Muscle layer of duodenum (tissue), 2 donors: ENCODE measurements at regions not wholly inside any gene's neighbourhood (a gene's known extent, or its start where the extent isn't known, plus 50 kb on each side); places are given as distances from the start of the nearest gene placed in this dataset.

Experiments used
- H3K27ac ChIP-seq: one replicate; pipeline ENCODE4 v1.7.0; 2013; ENCODE audit warnings: mild to moderate bottlenecking, low read length
- H3K27me3 ChIP-seq: one replicate; pipeline ENCODE4 v1.7.0; 2013; ENCODE audit warnings: low read depth, mild to moderate bottlenecking, control low read depth, low read length
- H3K36me3 ChIP-seq, 2 donors: one replicate each; pipeline ENCODE4 v1.7.0; 2013; ENCODE audit warnings: low read length in 2 of 2, control low read depth in 1 of 2, mild to moderate bottlenecking in 1 of 2; ENCODE audit not compliant: insufficient read depth in 2 of 2, control insufficient read depth in 1 of 2
- H3K4me1 ChIP-seq, 2 donors: one replicate each; pipeline ENCODE4 v1.7.0; 2013; ENCODE audit warnings: low read length in 2 of 2, mild to moderate bottlenecking in 2 of 2, control low read depth in 1 of 2, moderate library complexity in 1 of 2; ENCODE audit not compliant: insufficient read depth in 2 of 2, control insufficient read depth in 1 of 2
- H3K4me3 ChIP-seq, 2 donors: one replicate each; pipeline ENCODE4 v1.7.0; 2013; ENCODE audit warnings: low read length in 2 of 2, low read depth in 1 of 2, mild to moderate bottlenecking in 1 of 2
- H3K9me3 ChIP-seq, 2 donors: one replicate each; pipeline ENCODE4 v1.7.0; 2013; ENCODE audit warnings: low read length in 2 of 2, control low read depth in 1 of 2, mild to moderate bottlenecking in 1 of 2; ENCODE audit not compliant: control insufficient read depth in 1 of 2
- donor health status: healthy.

- Histone ChIP-seq H3K27ac (no peak overlapping the region), H3K9me3 (peaks cover 0 to 4% of the 10 kb centered on the region in 2 donors), H3K4me3 (no peak overlapping the region), H3K4me1 (no peaks in the 10 kb centered on the region), H3K27me3 (no peaks in the 10 kb centered on the region), H3K36me3 (no peaks in the 10 kb centered on the region)
Observed at GRCh38 chr18:57991552-57991951, 52.5 kb upstream of the NEDD4L start.

GRCh38 chr18:57989536-57989935, 54.5 kb upstream of the NEDD4L start:
- Histone ChIP-seq H3K9me3 (peaks cover 0 to 4% of the 10 kb centered on the region in 2 donors), H3K36me3 (no peaks in the 10 kb centered on the region), H3K27ac (no peak overlapping the region), H3K27me3 (no peaks in the 10 kb centered on the region), H3K4me1 (no peaks in the 10 kb centered on the region), H3K4me3 (no peak overlapping the region)

GRCh38 chr18:57984490-57985115, 59.4 kb upstream of the NEDD4L start:
- Histone ChIP-seq H3K36me3 (no peaks in the 10 kb centered on the region), H3K27ac (no peak overlapping the region), H3K9me3 (peaks cover 0 to 4% of the 10 kb centered on the region in 2 donors)

GRCh38 chr18:57983965-57984364, 60.1 kb upstream of the NEDD4L start:
- Histone ChIP-seq H3K36me3 (no peaks in the 10 kb centered on the region), H3K27ac (no peak overlapping the region), H3K9me3 (peaks cover 0 to 4% of the 10 kb centered on the region in 2 donors), H3K4me1 (no peaks in the 10 kb centered on the region), H3K4me3 (no peak overlapping the region), H3K27me3 (no peaks in the 10 kb centered on the region)

More at GRCh38 chr18:57984490-57985115, 59.4 kb upstream of the NEDD4L start:
- no peak overlapping the region for H3K4me3 ChIP-seq
- H3K27me3 ChIP-seq, result no peaks in the 10 kb centered on the region
- H3K4me1 ChIP-seq, result no peaks in the 10 kb centered on the region

GRCh38 chr18:57983472-57983871, 60.6 kb upstream of the NEDD4L start:
- Histone ChIP-seq H3K27me3 (no peaks in the 10 kb centered on the region), H3K4me1 (no peaks in the 10 kb centered on the region), H3K27ac (no peak overlapping the region), H3K36me3 (no peaks in the 10 kb centered on the region), H3K4me3 (no peak overlapping the region), H3K9me3 (peaks cover 0 to 4% of the 10 kb centered on the region in 2 donors)

GRCh38 chr18:57982372-57983021, 61.5 kb upstream of the NEDD4L start:
- Histone ChIP-seq H3K4me1 (no peaks in the 10 kb centered on the region), H3K4me3 (no peak overlapping the region), H3K9me3 (no peaks in the 10 kb centered on the region), H3K27ac (no peak overlapping the region), H3K36me3 (no peaks in the 10 kb centered on the region), H3K27me3 (no peaks in the 10 kb centered on the region)

- Histone ChIP-seq H3K36me3 (no peaks in the 10 kb centered on the region), H3K27me3 (no peaks in the 10 kb centered on the region), H3K27ac (no peak overlapping the region), H3K4me1 (no peaks in the 10 kb centered on the region), H3K4me3 (no peak overlapping the region), H3K9me3 (no peaks in the 10 kb centered on the region)
Observed at GRCh38 chr18:57981308-57982028, 62.6 kb upstream of the NEDD4L start.

- no peaks in the 10 kb centered on the region for H3K27me3 ChIP-seq
- H3K27ac ChIP-seq, result no peak overlapping the region
- no peaks in the 10 kb centered on the region for H3K36me3 ChIP-seq
- H3K9me3 ChIP-seq, result no peaks in the 10 kb centered on the region
- H3K4me3 ChIP-seq, result no peak overlapping the region
- no peaks in the 10 kb centered on the region for H3K4me1 ChIP-seq
Observed at GRCh38 chr18:57980573-57981307, 63.3 kb upstream of the NEDD4L start.

- Histone ChIP-seq H3K27me3 (no peaks in the 10 kb centered on the region), H3K4me1 (no peaks in the 10 kb centered on the region), H3K9me3 (no peaks in the 10 kb centered on the region), H3K4me3 (peak overlapping the region in 1 of 2 donors; percentile 30), H3K36me3 (no peaks in the 10 kb centered on the region), H3K27ac (no peak overlapping the region)
Observed at GRCh38 chr18:57976230-57976773, 67.7 kb upstream of the NEDD4L start.

- Histone ChIP-seq H3K36me3 (no peaks in the 10 kb centered on the region), H3K4me3 (peak overlapping the region in 1 of 2 donors; percentile 30), H3K9me3 (no peaks in the 10 kb centered on the region), H3K27ac (no peak overlapping the region), H3K4me1 (no peaks in the 10 kb centered on the region), H3K27me3 (no peaks in the 10 kb centered on the region)
Observed at GRCh38 chr18:57975805-57976204, 68.2 kb upstream of the NEDD4L start.
